Activated CD4-positive, alpha-beta T cell treated with anti-CD3 and anti-CD28 coated beads, Interleukin-2, amount 50 U/mL, for 1 hour (primary cell): ENCODE measurements at regions not wholly inside any gene's neighbourhood (a gene's known extent, or its start where the extent isn't known, plus 50 kb on each side); places are given as distances from the start of the nearest gene placed in this dataset.

Experiments used
- DNase-seq: peaks from one replicate; pipeline ENCODE4 v3.0.0-alpha.2; 2020

DNA sequence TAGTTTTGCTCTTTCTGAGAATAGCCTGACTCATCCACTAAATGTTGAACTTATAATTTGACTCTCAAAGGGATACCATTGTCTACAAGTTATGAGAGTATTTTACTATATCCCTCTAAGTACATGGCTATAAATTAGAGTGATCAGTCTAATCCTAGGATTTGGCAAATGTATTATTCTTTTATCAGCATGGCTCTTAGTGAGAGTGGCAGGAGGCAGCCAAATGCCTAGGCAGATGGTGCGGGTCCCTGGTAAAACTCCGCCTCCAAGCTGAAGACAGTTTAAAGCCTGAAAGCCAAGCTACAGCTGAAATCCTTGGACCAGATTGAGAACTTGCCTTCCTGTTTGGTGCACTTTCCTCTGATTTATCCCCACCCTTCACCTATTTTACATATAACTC lies 631.8 kb downstream of the SQOR start:
- DNase-seq, result no peak

DNA sequence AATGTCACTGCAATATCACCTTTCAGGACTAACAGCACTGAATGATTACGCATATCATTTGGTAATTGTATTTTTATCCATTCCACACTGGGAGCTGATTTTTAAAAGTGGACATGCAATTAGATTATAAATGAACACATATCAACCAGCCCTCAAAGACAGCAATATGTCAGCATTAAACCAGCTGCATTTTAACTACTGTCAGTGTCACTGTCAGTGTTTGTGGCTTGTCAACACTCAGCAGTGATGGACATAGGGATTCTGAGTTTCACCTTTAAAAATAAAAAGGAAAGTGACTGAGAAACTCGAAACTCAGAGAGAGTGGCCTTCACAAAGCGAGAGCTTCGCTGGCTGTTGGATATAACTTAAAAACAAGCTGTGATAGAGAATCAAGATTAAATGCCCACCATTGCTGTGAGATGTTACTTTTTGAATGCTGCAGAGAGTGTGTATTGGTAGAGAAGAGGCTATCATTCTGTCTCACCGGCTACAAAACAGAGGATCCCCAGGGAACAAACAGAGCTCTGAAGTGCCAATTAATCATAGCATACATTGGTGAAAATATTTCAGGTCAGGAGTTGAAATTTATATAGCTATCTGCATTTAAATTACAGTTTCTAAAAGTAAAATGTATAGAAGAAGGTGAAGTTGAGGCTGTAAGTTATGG lies 635.8 kb downstream of the SQOR start:
- no peak for DNase-seq

DNA sequence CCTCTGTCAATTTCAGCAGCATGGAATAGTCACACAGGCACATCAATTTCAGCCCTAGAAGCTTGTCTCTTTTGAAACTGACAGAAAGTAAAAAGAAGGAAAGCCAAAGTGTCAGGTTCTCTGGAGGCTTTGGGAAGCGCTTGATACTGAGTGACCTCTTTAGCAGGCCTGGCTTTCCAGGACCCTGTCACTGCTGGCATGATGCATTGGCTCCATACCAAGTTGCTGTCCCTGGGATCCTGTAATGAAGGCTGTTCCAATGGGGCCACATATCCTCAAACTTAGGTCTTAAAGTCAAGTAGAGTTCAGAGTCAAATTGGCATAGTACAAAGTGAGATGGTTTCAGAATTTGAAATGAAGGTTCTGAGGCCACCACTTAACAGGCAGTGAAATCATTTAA lies 640.9 kb downstream of the SQOR start:
- no peak for DNase-seq

DNA sequence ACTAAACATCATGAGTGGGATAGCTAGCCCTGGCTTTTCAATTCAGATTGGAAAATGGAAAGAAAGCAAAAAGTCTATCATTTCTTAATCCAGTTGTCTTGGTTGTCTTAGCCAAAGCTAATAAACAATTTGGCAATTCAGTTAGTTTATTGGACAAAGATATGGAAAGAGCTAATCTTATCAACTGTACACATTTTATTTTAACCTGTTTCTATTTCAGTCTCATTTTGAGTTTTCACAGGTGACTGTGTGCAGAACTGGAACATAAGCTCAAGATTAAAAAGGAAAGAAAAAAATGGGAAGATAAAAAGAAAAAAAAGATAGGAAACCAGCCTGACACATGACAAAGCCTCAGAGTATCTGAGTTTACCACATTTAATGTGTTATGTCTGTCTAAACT lies 642.6 kb downstream of the SQOR start:
- DNase-seq, result no peak

DNA sequence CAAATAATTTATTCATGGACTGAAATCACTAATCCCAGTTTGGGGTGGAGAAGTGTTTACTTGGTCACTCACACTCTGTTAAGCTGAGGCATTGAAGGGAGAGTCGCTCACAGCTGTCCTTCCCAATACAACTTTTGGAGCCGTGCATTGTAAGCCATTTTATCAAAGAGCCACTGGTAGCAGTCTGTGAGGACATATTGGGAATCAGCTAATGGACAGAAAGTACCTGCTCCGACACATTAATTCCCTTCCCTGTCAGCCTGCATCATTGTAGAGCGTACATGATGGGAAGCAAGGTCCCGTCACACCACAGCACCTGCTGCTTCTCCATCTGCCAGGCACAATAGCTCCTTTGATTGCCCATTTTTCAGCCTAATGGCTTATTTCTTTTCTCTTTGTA lies 643.2 kb downstream of the SQOR start:
- DNase-seq, result no peak

DNA sequence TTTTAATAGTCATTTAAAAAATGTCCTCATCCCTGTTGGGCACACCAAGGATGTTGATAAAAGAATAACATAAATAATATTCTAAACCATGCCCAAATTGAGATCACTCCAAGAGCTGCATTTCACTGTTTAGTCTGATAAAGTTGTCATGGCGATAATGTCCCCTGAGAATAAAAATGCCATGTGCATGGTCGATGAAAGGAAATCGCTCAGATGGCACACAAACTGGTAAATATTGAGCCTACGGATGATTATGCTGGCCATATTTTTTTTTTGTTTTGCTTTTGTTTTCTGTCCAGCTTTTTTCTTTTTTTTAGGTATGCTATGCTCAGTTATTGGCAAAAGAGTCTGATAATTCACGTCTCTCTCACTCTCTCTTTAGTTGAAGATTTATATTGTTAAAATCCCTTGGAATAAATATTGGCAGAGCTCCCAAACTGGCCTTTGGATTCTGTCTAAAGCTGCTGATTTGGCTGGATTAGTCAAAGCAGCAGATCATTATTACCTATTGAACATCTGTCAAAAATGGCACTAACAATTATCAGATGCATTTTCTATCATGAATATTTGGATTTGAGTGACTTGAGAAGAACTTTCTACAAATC lies 643.8 kb downstream of the SQOR start:
- DNase-seq, result no peak

DNA sequence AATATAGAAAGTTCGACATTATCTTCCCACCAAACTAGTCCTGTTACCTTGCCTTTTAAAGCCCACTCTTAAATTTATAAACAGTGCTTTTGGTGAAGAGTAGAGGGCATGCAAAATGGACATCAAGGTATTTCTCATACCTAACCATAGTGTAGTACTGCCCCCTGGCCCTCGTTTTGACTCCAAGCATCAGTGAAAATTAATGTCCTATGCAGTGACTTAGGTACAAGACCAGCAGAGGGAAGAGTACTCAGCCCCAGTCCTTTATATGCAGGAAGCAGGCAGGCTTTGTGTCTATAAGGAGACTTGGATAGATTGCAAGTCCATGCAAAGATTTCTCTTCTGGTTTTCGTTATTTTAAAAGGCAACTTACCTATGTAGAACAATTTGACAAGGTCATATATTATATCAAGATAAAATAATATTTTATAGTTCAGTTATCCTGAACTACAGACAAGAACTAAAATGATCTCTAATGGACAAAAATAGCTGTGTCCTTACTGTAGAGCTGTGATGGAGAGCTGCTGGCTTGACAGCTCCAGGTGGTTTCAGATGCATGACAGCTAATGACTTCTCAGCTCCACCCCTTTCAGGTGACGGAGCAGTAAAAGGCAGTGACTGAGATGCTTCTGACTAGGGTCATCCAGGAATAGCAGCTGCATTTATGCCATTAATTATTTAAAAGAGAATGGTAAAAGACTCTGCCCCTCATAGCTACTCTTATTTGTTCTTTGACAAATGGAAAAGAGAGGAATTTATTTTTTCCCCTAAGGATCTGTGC lies 646.1 kb downstream of the SQOR start:
- DNase-seq, result no peak

DNA sequence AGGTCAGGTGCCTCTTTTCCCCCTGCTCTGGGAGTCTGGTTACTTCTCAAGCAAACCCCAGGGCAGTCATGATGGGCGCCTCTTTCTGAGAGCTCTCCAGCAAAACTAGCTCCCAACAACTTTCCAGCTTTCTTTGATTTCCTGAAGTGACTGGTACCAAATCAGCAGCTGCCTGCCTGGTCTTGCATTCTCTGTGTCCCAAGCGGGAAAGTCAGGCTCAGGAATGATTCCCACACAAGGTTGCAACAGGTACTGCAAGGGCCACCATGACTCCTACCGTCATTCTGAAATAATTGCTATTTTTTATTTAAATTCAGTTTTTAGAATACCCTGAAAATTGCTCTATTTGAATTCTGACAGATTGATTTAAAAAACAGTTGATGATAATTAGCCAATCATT lies 658.7 kb downstream of the SQOR start:
- DNase-seq, result no peak

DNA sequence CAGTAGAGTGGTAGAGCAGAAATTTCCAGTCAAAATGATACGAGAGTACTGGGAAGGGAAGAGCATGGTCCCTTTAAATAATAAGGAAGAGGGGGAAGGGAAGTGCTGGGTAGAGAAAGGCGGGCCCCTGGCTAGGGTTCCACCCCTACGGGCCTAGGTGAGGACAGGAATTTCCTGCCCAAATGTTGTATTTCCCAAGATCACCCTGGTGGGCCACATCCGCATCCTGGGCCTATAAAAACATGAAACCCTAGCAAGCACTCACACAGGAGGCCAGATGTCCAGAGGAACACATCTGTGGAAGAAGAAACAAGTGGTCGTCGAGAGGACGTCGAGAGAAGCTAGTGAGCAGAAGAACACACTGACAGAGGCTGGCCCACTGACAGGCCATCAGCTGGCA lies 661.2 kb downstream of the SQOR start:
- DNase-seq, result no peak

DNA sequence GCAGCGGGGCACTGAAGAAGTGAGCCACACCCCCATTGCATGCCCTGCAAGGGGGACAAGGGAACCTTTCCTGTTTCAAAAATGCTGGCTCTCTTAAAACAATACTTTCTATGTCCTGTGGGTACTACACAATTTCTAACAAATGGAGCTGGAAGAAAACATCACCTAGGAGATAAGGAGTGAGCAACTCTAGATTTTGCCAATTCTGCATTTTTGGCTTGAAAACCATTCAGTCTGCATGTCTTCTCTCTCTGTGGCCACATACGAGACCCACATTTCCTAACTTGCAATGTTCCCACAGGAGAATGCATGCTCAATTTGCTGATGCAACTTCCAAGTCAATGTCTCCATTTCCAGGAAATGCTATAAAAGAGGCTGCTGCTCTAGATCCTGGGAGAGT lies 662.0 kb downstream of the SQOR start:
- DNase-seq, result no peak

DNA sequence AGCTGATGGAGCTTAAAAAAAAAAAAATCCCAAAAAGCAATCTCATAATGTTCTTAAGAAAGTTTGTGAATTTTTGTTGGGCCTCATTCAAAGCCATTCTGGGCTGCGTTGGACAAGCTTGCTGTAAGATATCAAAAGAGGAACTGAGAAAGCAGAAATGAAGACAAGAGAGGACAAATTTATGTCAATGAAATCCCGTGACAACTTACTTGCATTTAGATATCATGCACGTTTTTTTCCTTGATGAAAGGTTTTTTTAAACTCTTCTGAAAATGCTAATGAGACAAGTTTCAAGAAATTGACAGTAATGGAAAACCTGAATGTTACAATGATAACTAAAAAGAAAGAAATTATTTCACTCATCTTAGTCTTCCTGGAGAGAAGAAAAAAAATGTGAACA lies 662.9 kb downstream of the SQOR start:
- DNase-seq, result no peak

DNA sequence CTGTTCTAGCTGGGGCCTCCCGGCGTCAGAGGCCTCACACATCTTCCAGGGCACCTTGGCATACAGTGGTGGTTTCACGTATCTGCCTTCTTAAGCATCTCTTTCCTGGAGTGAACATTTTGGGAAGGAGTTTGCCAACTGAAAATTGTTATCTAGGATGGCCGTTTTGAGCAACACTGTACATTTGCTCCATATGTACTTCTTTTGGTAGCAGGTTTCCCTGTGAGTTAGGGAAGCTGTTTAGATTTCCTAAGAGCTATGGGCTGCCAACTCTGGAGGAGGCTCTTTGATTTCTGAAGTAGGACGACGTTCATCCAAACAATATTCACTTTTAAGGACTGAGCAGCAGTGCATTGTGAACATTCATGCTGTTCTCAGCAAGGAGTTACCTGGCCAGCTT lies 665.9 kb downstream of the SQOR start:
- DNase-seq, result no peak

DNA sequence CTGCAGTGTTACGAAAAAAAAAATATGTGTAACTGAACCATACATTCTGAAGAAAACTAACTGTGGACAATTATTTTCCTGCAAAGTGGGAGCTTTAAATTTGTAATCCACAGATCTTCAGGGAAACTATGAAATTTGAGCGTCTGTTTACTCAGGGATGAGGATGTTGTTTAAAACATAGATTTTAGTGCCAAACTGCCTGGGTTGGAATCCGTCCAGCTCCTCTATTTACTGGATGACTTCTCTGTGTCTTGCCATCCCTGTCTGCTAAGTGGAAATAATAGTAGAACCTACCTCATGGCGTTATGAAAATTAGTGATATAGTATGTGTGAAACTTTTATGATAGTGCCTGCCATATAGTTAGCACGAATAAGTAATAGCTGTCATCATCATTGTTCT lies 666.5 kb downstream of the SQOR start:
- no peak for DNase-seq

DNA sequence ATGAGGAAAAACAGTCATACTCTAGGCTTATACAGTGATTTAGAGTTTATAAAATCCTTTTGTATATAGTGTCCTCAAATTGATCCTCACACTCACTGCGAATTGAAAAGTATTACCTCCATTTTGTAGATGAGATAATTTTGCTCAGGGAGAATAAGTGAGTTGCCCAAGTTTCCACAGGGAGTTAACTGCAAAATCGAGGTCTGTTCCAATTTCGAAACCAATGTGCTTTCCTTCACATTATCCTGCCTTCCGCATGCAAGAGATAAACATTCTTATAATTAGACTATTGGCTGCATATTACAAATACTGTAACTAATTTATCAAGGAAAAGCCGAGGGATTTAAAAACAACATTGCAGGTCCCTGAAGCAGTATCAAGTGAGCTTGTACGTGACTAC lies 667.0 kb downstream of the SQOR start:
- no peak for DNase-seq

DNA sequence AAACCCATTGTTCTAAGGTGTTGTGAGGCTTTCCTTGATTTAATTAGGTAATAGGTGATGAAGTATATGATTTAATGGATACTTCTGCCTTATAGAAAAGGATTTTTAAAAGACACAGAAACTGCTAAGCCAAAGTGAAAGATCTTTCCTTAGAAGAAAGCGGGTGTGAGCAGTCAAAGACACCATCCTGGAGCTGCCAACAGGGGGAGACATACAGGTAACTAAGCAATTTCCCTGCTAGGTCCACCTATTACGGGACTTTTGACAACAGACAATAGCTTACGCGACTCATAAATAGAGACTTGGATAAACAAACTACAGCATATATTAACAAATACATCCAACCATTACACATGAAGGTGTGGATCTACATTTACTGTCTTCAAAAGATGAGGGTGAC lies 669.5 kb downstream of the SQOR start:
- no peak for DNase-seq

DNA sequence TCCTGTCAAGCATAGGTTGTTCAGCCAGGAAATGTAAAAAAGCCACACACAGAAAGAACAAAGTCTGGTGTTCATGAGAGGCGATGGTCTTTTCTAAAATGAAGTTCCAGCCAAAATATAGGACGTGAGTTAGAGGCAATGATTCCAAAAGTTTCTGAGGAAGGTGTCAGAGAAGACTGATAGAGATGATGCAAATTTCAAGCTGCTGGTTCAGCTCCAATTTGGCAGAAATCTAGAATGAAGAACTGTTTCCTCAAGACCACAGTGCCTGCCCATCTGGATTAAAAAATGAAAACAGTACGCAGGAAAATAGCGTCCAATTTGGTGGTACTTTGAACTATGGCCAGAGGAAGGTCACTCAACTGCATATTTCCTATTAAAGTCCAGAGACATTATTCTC lies 672.9 kb downstream of the SQOR start:
- DNase-seq, result no peak

DNA sequence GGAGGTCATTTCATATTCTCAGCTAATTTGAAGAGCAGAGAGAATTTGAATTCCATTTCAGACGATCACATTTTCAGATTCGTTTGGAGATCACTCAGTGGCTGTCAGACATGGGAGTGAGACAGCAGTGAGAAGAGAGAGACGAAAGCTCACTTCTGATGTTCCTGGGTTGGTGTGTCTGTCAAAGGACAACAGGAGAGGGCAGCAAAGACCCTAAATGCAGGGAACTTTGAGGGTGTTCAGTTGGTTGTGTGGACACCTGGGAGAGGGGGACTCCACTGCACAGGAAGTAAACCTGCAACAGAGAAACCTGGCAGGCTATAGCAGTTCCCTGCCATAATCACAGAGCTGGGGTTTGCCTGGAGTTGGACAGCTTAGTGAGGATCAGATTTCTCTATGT lies 675.1 kb downstream of the SQOR start:
- DNase-seq, result no peak

DNA sequence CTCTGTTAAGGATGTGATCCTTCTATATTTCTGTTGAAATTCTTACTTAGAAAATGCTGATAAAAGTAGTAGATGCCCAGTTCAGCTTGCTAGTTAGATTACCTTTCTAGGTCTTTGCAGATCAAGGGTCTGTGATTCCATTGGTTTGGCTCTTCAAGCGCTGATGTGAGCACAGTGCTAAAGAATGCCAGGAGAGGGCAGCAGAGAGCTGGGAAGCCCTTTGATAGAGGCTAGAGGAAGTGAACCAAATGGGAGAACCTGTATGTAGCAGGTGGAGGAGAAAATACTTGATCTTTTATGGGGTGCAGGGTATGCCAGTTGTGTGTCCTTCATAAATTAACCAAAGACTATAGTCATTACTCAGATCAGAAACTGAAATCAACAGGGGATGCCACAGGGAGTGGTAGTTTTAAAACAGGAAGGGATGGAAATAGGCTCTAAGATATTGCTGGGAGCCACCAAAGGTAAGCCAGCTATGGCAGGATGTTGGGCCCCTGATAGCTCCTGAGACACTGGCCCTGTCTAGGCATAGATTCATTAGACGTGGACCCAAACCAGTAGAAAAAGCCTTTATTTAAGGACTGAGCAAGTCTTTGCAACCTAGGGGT lies 677.4 kb downstream of the SQOR start:
- peak; percentile 41 for DNase-seq

DNA sequence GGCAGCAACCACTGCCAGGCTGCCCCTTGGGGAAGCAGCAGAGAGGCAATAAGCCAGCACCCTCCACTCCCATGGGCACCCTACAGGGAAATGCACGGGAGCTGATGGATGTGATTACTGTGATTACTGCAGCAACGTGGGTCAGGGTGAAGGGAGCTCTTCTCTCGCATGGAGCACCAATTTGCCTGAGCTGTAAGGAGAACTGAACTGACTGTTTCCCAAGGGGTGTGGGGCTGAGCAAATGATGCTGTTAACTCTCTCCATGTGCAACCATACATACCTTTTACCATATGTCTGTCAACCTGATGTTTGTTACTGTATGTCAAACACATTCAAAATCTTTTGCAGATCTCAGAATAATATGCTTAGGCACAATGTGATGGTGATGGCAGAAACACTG lies 680.6 kb downstream of the SQOR start:
- no peak for DNase-seq

DNA sequence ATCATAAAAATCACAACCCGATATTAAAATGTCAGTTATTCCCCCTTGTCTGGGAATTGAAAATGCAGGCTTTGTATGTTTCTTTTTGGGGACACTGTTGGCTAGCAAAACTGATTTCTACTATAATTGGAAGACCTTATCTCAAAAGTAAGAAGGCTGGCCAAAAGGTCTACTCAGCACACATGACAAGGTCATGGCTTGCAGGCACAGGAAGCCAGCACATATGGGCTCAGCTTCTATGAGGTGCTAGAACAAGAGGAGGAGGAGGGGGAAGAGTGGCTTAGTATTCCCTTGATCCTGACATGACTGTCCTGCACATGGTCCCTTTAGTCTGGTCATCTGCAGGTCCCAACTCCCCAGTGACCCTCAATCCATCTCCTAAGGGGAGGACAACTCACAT lies 681.2 kb downstream of the SQOR start:
- no peak for DNase-seq

DNA sequence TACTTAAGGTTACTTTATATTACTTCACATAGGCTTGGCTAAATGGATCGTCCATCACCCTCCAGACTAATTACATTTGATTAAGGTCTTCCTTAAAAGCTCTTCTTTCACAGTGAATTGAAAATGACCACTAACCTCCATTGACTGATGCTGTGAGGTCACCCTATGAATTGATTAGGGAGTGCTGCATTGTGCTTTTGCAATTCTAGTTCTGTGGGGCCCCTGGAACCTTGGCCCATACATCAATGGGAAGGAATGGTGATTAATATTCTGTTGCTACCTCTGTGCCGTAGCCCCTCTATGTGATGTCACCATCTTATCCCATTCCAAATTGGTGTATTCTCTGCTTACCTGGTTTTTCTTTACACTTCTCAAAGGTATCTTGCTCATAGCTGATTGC lies 682.2 kb downstream of the SQOR start:
- DNase-seq, result no peak

DNA sequence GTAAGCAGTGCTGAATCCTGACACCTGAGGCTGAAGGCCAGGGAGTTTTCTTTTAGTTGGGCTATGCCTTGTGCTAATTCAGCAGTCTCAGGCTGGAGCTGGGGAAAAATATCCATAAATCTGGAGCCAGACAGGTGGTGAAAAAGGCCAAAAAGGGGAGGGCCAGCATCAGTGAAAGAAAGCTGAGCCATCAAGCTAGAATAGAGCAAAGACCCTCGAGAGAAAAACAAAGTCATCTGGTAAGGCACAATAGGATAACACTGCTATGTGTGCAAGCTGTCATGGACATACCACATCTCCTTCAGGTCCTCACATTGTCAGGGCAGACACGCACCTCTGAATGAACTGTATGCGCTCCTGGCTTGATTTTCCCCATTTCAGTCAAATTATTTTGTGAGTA lies 687.9 kb downstream of the SQOR start:
- DNase-seq, result no peak

DNA sequence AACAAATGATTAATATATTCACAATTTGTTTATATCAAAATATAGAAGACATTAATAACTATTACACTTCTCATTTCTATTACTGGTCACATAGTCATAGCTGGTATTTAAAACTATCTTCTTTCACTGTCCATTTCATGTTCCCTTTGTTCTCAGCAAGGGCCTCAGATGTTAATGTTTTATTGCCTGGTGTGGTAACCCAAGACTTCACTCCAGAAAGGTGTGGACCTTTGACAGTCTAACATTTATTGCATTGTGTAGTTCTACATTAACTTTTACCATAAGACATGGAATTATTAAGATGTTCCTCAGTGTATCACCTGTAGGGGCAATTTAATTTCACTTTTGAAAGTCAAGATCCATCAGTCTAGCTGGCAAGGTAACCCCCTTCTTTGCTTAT lies 691.3 kb downstream of the SQOR start:
- DNase-seq, result no peak

DNA sequence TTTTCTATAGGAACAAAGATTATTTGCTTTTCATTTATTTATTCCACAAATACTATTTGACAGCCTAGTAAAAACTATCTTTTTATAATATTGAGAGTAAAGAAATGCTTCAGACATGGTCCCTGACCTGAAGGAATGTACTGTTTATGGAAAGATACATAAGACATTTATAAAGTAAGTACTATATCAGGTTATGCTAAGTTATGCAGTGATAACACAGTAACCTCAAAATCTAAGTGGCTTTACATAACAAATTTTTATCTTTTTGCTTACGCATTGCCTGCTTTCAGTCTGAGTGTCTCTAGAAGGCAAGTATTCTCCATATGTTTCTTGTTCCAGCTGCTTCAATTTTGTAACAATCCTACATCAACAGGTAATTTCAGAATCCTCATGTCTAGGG lies 694.0 kb downstream of the SQOR start:
- DNase-seq, result no peak
